GM12874 (cell line): ENCODE measurements at regions not wholly inside any gene's neighbourhood (a gene's known extent, or its start where the extent isn't known, plus 50 kb on each side); places are given as distances from the start of the nearest gene placed in this dataset.

Source experiments
- CTCF ChIP-seq: IDR thresholded peaks from 2 replicates; pipeline ENCODE4 v1.5.1; 2011; ENCODE audit warnings: low read depth, mild to moderate bottlenecking, control low read depth, low read length, moderate library complexity; ENCODE audit not compliant: insufficient read depth

DNA sequence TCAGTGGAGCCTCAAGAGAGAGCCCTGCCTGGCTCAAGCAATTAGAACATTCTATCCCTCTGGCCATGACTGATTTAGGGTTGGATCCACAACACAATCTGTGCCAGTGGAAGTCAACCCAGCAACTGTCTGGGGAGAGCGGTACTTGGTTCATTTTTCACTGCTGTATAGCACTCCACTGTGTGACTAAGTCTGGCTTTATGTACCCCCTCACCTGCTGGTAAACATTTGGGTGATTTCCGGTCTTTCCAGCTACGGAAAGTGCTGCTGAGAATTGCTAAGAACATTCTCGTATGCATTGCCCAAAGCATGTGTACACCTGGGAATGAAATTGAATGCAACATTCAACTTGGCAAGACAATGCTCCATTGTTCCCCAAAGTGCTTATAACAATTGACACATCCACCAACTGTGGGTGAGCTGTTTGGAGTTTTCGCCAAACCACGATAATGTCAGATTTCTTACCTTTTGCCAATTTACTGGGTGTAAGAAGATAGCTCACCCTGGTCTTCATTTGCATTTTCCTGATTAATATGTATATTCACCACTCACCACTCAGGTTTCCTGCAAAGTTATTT is 63.5 kb upstream of the MED9 start:
- TF ChIP-seq CTCF, result no peak

DNA sequence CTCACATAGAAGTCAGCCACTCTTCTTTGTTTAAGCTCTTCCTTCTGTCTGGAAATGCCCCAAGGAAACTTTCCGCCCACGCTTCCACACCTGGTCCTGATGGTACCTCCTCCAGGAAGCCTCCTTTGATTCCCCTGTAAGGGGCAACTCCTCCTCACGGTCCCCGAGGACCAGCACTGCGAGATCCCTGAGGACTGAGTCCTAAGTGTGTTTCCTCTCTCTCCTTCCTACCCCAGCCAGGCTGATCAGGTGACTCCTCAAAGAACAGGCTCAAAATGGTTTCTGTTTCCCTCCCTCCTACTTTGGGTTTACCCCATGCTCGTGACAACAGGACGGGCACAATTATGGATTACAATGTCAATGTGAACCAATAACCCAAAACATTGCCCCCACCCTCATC is 63.0 kb upstream of the MED9 start:
- TF ChIP-seq CTCF, result no peak

DNA sequence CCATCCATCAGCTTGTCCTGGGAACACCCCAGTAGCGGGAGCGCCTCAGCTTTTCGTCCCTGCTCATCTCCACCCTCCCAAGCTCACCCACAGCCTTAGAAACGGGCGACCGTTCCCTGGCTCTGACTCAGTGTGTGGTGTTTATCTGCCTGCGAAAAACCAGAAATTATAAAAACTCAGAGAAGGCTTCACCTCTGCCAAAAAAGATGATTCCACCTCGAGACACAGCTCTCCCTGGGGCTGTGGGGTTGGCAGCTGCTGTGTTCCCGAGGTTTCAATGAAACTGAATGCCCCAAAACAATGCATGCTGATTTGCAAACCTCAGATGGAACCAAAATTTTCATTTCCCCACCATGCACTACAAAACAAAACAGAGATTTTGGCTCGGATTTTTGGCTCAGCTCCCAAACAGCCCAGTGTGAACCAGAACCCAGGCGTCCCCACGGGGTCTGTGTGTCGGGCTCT is 62.4 kb upstream of the MED9 start:
- TF ChIP-seq CTCF, result no peak

- no peak for TF ChIP-seq CTCF
These were observed 61.8 kb upstream of the MED9 start for GRCh38 chr17:17415006-17415405.

DNA sequence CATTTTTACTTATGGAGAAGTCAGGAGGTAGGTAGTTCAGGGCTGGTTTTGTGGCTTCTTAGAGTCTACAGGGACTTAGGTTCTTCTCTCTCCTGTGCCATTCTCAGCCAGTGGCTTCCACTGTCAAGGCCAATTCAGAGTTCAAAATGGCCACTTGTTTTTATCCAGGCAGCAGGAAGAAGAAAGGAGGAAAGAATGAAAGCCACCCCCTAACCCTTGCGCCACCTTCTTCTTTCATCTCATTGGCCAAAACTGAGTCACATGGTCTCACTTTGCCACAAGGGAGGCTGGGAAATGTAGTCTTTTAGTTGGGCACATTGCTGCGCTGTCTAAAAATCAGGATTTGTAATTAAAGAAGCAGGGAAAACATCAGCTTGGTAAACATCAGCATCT is 60.8 kb upstream of the MED9 start:
- no peak for TF ChIP-seq CTCF

- no peak for TF ChIP-seq CTCF
These were observed 60.1 kb upstream of the MED9 start for GRCh38 chr17:17416400-17417360.

DNA sequence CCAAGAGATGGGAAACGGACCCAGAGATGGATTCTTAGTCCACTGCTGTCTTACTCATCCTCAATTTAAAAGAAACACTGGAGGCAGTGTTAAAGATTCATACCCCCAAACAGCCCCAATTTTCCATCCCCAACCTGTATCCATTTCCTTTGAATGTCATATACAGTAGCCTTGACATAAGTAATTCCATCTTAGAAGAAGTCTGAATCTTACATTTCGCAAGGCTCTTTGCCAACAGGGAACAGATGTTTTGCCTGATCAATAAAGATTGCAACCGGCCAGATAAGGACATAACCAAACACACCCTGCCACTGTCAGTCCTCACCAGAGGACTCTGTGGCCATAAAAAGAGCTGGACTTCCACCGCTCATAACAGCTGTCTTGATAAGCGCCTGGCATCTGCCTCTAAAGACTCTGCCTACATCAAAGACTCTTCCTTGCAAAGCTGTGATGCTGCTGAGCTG is 59.0 kb upstream of the MED9 start:
- TF ChIP-seq CTCF, result no peak
